PC-3 (cell line): ENCODE measurements at regions not wholly inside any gene's neighbourhood (a gene's known extent, or its start where the extent isn't known, plus 50 kb on each side); places are given as distances from the start of the nearest gene placed in this dataset.
A peak's percentile ranks its signal among the peaks of the same experiment; 100 is the strongest.

Experiments used
- ATAC-seq: fragments of 200-7000 bp; cut with Tn5 transposase; 2 replicates; pipeline ENCODE4 v1.9.1; 2020; ENCODE audit warnings: mild to moderate bottlenecking, moderate library complexity
- BruUV-seq: library from RNA; stranded (reverse); fragments of 400-500 nt; replicated peaks from 2 replicates; lab custom pipeline; 2021; lab: Mats Ljungman, UMichigan
- CTCF ChIA-PET: fragments of 300-600 bp; sonication (Branson Sonifier 250); formaldehyde crosslinking; loops from one replicate; lab custom pipeline; 2022; ENCODE audit warnings: antibody characterized with exemption; lab: Charles Lee
- POLR2A ChIA-PET: fragments of 300-600 bp; sonication (Branson Sonifier 250); formaldehyde crosslinking; loops from one replicate; lab custom pipeline; 2022; ENCODE audit warnings: antibody characterized with exemption; ENCODE audit not compliant: unreplicated experiment; lab: Charles Lee
- DNase-seq: peaks from one replicate; pipeline ENCODE4 v3.0.0-alpha.2; 2015
- H2AFZ ChIP-seq: fragments of 300-600 bp; sonication (generic); 2 replicates; pipeline ENCODE4 v1.6.0; 2016; ENCODE audit warnings: antibody characterized with exemption, low read length
- H3F3A ChIP-seq: fragments of 300-600 bp; sonication (generic); one replicate; pipeline ENCODE4 v1.6.0; 2017; ENCODE audit warnings: antibody characterized with exemption, low read length, control low read depth, mild to moderate bottlenecking; ENCODE audit not compliant: unreplicated experiment
- H3K27ac ChIP-seq: fragments of 300-600 bp; sonication (generic); 2 replicates; pipeline ENCODE4 v1.5.1; 2016; ENCODE audit warnings: mild to moderate bottlenecking, low read length
- H3K27me3 ChIP-seq: fragments of 300-600 bp; sonication (generic); 2 replicates; pipeline ENCODE4 v1.6.1; 2016; ENCODE audit warnings: low read length, mixed read lengths
- H3K36me3 ChIP-seq: fragments of 300-600 bp; sonication (generic); 2 replicates; pipeline ENCODE4 v1.6.1; 2016; ENCODE audit warnings: low read depth, mixed run types, low read length, mixed read lengths
- H3K4me1 ChIP-seq: fragments of 300-600 bp; sonication (generic); 2 replicates; pipeline ENCODE4 v1.5.1; 2016; ENCODE audit warnings: low read length; ENCODE audit not compliant: insufficient read depth
- H3K4me2 ChIP-seq: fragments of 300-600 bp; sonication (generic); 2 replicates; pipeline ENCODE4 v1.6.0; 2016; ENCODE audit warnings: low read length
- H3K4me3 ChIP-seq: fragments of 300-600 bp; sonication (generic); 2 replicates; pipeline ENCODE4 v1.5.1; 2016; ENCODE audit warnings: mild to moderate bottlenecking, low read length, mixed read lengths
- H3K79me2 ChIP-seq: fragments of 300-600 bp; sonication (generic); 2 replicates; pipeline ENCODE4 v1.6.1; 2017; ENCODE audit warnings: low read length, mixed read lengths
- H3K9ac ChIP-seq: fragments of 300-600 bp; sonication (generic); 2 replicates; pipeline ENCODE4 v1.6.0; 2016; ENCODE audit warnings: mild to moderate bottlenecking, low read length
- H3K9me2 ChIP-seq: fragments of 300-600 bp; sonication (generic); replicated peaks from 2 replicates; pipeline ENCODE4 v1.6.1; 2016; ENCODE audit warnings: mixed run types, low read length, mixed read lengths
- H3K9me3 ChIP-seq: fragments of 300-600 bp; sonication (generic); 2 replicates; pipeline ENCODE4 v1.6.1; 2016; ENCODE audit warnings: low read length, mixed read lengths
- H4K20me1 ChIP-seq: fragments of 300-600 bp; sonication (generic); 2 replicates; pipeline ENCODE4 v1.6.1; 2016; ENCODE audit warnings: low read length, mixed read lengths
- CTCF ChIP-seq: fragments of 300-600 bp; sonication (generic); conservative IDR thresholded peaks from 2 replicates; pipeline ENCODE4 v1.5.1; 2017; ENCODE audit warnings: antibody characterized with exemption, low read depth, mild to moderate bottlenecking, low read length
- EZH2 ChIP-seq: fragments of 300-600 bp; sonication (generic); IDR thresholded peaks from one replicate; pipeline ENCODE4 v1.6.1; 2017; ENCODE audit warnings: antibody characterized with exemption, mild to moderate bottlenecking, low read length; ENCODE audit not compliant: unreplicated experiment
- EZH2phosphoT487 ChIP-seq: fragments of 300-600 bp; sonication (generic); IDR thresholded peaks from 2 replicates; pipeline ENCODE4 v1.6.1; 2018; ENCODE audit warnings: mild to moderate bottlenecking, antibody characterized with exemption, low read length, borderline replicate concordance
- intact Hi-C: fragments of 100-400 bp; cut with micrococcal nuclease; formaldehyde crosslinking; loops from 2 replicates; pipeline ENCODE4 v1.9.0; 2023

GRCh38 chr1:196088541-196088940, 519.7 kb downstream of the KCNT2 start:
- no TSS peak for BruUV-seq
- Histone ChIP-seq H3K4me3 (no peak overlapping the region), H3K27me3 (no peaks in the 10 kb centered on the region), H3K9me2 (no peaks in the 10 kb centered on the region), H4K20me1 (no peaks in the 10 kb centered on the region), H3K36me3 (no peaks in the 10 kb centered on the region), H3K27ac (no peak overlapping the region), H3K9ac (no peak overlapping the region), H3K9me3 (no peaks in the 10 kb centered on the region), H3K79me2 (no peaks in the 10 kb centered on the region), H3K4me2 (no peak overlapping the region), H2AFZ (no peak overlapping the region), H3F3A (no peaks in the 10 kb centered on the region), H3K4me1 (no peaks in the 10 kb centered on the region)
- intact Hi-C loops = no loop called here
- DNase-seq = no peak
- no peak for ATAC-seq
- ChIA-PET POLR2A (no interaction called here), CTCF (no interaction called here)
- no peak for TF ChIP-seq EZH2phosphoT487

GRCh38 chr1:196078691-196079090, 529.5 kb downstream of the KCNT2 start:
- Histone ChIP-seq H3K27me3 (no peaks in the 10 kb centered on the region), H3K4me2 (peak overlapping the region; percentile 13; the same call in 1 of the 2 replicates), H3K27ac (no peak overlapping the region), H3K9me3 (no peaks in the 10 kb centered on the region), H3K79me2 (no peaks in the 10 kb centered on the region), H2AFZ (no peak overlapping the region), H3K36me3 (no peaks in the 10 kb centered on the region), H4K20me1 (no peaks in the 10 kb centered on the region), H3K4me1 (peaks cover 7% of the 10 kb centered on the region), H3K9ac (no peak overlapping the region), H3K9me2 (no peaks in the 10 kb centered on the region), H3K4me3 (no peak overlapping the region), H3F3A (no peaks in the 10 kb centered on the region)
- DNase-seq = peak; percentile 44
- TF ChIP-seq EZH2phosphoT487 = no peak
- no peak for TF ChIP-seq CTCF
- no peak for TF ChIP-seq EZH2
- ChIA-PET POLR2A (no interaction called here), CTCF (no interaction called here)
- intact Hi-C loops = no loop called here
- peak; percentile 77 for ATAC-seq
- no TSS peak for BruUV-seq

- H3K4me2 ChIP-seq = no peak overlapping the region
- no peaks in the 10 kb centered on the region for H3K9me2 ChIP-seq
- POLR2A ChIA-PET = interaction anchor here (0.7 kb wide), 1 partner anchor 523 kb away, joined by 8 read pairs; no protein-coding TSS in a partner anchor
- H3K27me3 ChIP-seq = no peaks in the 10 kb centered on the region
- H3K4me1 ChIP-seq = peaks cover 7% of the 10 kb centered on the region
- no peaks in the 10 kb centered on the region for H3K9me3 ChIP-seq
- no peaks in the 10 kb centered on the region for H4K20me1 ChIP-seq
- no peaks in the 10 kb centered on the region for H3K79me2 ChIP-seq
- H2AFZ ChIP-seq = no peak overlapping the region
- H3K4me3 ChIP-seq = no peak overlapping the region
- BruUV-seq = no TSS peak
- H3K9ac ChIP-seq = no peak overlapping the region
- H3F3A ChIP-seq = no peaks in the 10 kb centered on the region
- intact Hi-C loops = no loop called here
- DNase-seq (no peak), ATAC-seq (no peak)
- H3K27ac ChIP-seq = no peak overlapping the region
- TF ChIP-seq EZH2phosphoT487 (no peak), CTCF (no peak)
- CTCF ChIA-PET = no interaction called here
- no peaks in the 10 kb centered on the region for H3K36me3 ChIP-seq
Observed at GRCh38 chr1:196075621-196076020, 532.6 kb downstream of the KCNT2 start.
